Loucy (cell line): ENCODE measurements at regions not wholly inside any gene's neighbourhood (a gene's known extent, or its start where the extent isn't known, plus 50 kb on each side); places are given as distances from the start of the nearest gene placed in this dataset.

Experiments
- EZH2phosphoT487 ChIP-seq: fragments of 200-600 bp; IDR thresholded peaks from 2 replicates; pipeline ENCODE4 v1.6.1; 2018; ENCODE audit warnings: antibody characterized with exemption, mild to moderate bottlenecking, moderate library complexity, borderline replicate concordance
- TF ChIP-seq, protein P1 (sequence below): fragments of 200-600 bp; sonication (generic); conservative IDR thresholded peaks from 2 replicates; pipeline ENCODE4 v1.5.1; 2014; ENCODE audit warnings: mild to moderate bottlenecking, antibody characterized with exemption, low read length

DNA sequence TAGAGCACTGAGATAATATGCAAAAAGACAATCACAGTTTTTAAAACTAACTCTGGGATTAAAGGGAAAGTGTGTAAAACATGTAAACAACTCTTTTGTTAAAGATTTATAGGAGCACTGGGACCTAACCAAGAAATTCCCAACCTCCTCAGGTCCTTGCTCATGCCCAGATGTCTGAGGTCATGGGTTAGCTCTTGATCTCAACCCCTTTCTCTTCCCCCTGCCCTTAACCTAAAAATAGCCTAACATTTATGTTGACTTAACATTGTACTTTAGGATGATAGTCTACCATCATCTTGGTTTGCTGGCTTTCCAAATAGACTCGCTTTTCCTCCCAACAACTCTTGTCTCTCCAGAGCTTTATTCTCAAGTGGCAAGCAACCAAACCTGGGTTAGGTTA is 258.2 kb upstream of the FAT3 start:
- TF ChIP-seq, protein P1, sequence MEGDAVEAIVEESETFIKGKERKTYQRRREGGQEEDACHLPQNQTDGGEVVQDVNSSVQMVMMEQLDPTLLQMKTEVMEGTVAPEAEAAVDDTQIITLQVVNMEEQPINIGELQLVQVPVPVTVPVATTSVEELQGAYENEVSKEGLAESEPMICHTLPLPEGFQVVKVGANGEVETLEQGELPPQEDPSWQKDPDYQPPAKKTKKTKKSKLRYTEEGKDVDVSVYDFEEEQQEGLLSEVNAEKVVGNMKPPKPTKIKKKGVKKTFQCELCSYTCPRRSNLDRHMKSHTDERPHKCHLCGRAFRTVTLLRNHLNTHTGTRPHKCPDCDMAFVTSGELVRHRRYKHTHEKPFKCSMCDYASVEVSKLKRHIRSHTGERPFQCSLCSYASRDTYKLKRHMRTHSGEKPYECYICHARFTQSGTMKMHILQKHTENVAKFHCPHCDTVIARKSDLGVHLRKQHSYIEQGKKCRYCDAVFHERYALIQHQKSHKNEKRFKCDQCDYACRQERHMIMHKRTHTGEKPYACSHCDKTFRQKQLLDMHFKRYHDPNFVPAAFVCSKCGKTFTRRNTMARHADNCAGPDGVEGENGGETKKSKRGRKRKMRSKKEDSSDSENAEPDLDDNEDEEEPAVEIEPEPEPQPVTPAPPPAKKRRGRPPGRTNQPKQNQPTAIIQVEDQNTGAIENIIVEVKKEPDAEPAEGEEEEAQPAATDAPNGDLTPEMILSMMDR = no peak
- TF ChIP-seq EZH2phosphoT487 = no peak
